ENCODE measurements at regions not wholly inside any gene's neighbourhood (a gene's known extent, or its start where the extent isn't known, plus 50 kb on each side); places are given as distances from the start of the nearest gene placed in this dataset.

DNA sequence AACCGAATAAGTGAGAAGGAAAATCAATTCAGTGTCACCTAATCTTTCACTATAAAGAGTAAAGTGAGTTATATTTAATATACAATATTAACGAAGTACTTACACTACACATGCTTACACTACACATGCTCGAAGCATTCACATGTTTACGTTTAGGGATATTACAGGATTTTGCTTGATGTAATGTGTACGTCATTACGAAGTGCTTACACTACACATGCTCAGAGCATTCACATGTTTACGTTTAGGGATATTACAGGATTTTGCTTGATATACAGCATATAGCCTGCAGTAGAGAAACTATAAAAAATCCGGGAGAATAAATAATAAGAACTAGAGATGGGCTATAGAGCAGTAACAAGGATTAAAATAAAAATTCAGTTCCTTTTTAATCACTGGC, 538.8 kb upstream of the CXADR start:
- no CpG with 5 or more reads among the region's 8 CpGs for WGBS, 2 donors (ENCODE audit: extremely low coverage in 2 of 2, insufficient read length in 2 of 2, insufficient replicate concordance in 1 of 2)

DNA sequence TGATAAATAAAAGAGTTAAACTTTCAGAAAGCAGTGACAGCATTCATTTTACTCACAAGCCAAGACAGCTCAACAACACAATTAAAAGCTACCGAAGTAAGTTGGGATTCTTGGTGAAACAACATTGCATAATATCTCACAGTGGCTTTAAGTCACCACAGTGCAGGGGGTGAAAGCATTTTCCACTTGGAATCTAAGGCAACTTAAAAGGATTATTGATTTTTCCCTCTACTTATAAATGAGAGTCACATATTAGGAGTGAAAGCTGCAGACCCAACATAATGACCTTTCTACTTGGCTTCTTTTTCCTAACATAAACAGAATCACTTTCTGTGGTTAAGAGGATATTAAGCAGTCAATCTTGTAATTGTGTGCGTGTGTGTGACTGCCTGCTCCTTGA, 536.6 kb upstream of the CXADR start:
- H3K4me2 ChIP-seq (ENCODE audit: insufficient read depth, low read length, poor library complexity, severe bottlenecking), result no peak overlapping the region
- no peak overlapping the region for H3K4ac ChIP-seq (ENCODE audit: low read length)
- H4K8ac ChIP-seq (ENCODE audit: low read depth, low read length), result no peak overlapping the region
- no peaks in the 10 kb centered on the region for H3K27me3 ChIP-seq (ENCODE audit: control insufficient read depth in 3 of 3, insufficient read depth in 3 of 3, low read depth in 1 of 3, low read length in 3 of 3)
- H2AK5ac ChIP-seq (ENCODE audit: low read depth, low read length), result no peak overlapping the region
- no peak overlapping the region for H3K9ac ChIP-seq (ENCODE audit: low read depth, low read length, poor library complexity)
- H3K9me3 ChIP-seq (replicated peaks in 1 of 2; ENCODE audit: control insufficient read depth in 2 of 2, insufficient read depth in 1 of 2, low read depth in 1 of 2, low read length in 2 of 2), result no peaks in the 10 kb centered on the region
- no peaks in the 10 kb centered on the region for H3K79me1 ChIP-seq (ENCODE audit: low read depth, low read length)
- H3K18ac ChIP-seq (ENCODE audit: low read length), result no peak overlapping the region
- no peaks in the 10 kb centered on the region for H3K36me3 ChIP-seq (replicated peaks in 1 of 2; ENCODE audit: control insufficient read depth in 2 of 2, insufficient read depth in 2 of 2, low read length in 2 of 2)
- H2BK120ac ChIP-seq (ENCODE audit: low read depth, low read length), result no peak overlapping the region
- H3K23ac ChIP-seq (ENCODE audit: low read depth, low read length, poor library complexity), result no peak overlapping the region
- WGBS, 2 donors (ENCODE audit: extremely low coverage in 2 of 2, insufficient read length in 2 of 2, insufficient replicate concordance in 1 of 2), result no CpG with 5 or more reads among the region's 2 CpGs
- H2BK15ac ChIP-seq (ENCODE audit: low read length), result no peak overlapping the region
- no peak overlapping the region for H4K91ac ChIP-seq (ENCODE audit: low read depth, low read length, poor library complexity)
- no peak overlapping the region for H2BK12ac ChIP-seq (ENCODE audit: low read length)
- no peak overlapping the region for H3K14ac ChIP-seq (ENCODE audit: low read length)
- H3K4me1 ChIP-seq (ENCODE audit: control insufficient read depth in 2 of 2, insufficient read depth in 1 of 2, low read depth in 1 of 2, low read length in 2 of 2), result peaks cover 2 to 15% of the 10 kb centered on the region in 2 donors
- no peak overlapping the region for H2BK5ac ChIP-seq (ENCODE audit: low read length)
- no peak overlapping the region for H3K4me3 ChIP-seq (ENCODE audit: low read length in 2 of 2)
- peak overlapping the region; percentile 76 for H2AFZ ChIP-seq (ENCODE audit: low read length)
- no peak for DNase-seq (ENCODE audit: low spot score)
- H3K27ac ChIP-seq (replicated peaks; ENCODE audit: low read length), result no peak overlapping the region

More for the DNA sequence above, 538.8 kb upstream of the CXADR start:
- Histone ChIP-seq H3K9me3 (replicated peaks in 1 of 2; ENCODE audit: control insufficient read depth in 2 of 2, insufficient read depth in 1 of 2, low read depth in 1 of 2, low read length in 2 of 2) (no peaks in the 10 kb centered on the region), H3K4me1 (ENCODE audit: control insufficient read depth in 2 of 2, insufficient read depth in 1 of 2, low read depth in 1 of 2, low read length in 2 of 2) (peaks cover 2 to 15% of the 10 kb centered on the region in 2 donors), H3K4ac (ENCODE audit: low read length) (no peak overlapping the region), H2AFZ (ENCODE audit: low read length) (no peak overlapping the region), H2AK5ac (ENCODE audit: low read depth, low read length) (no peak overlapping the region), H3K9ac (ENCODE audit: low read depth, low read length, poor library complexity) (no peak overlapping the region), H2BK12ac (ENCODE audit: low read length) (no peak overlapping the region), H2BK5ac (ENCODE audit: low read length) (no peak overlapping the region), H3K23ac (ENCODE audit: low read depth, low read length, poor library complexity) (no peak overlapping the region), H2BK15ac (ENCODE audit: low read length) (no peak overlapping the region), H3K18ac (ENCODE audit: low read length) (no peak overlapping the region), H2BK120ac (ENCODE audit: low read depth, low read length) (no peak overlapping the region), H3K14ac (ENCODE audit: low read length) (no peak overlapping the region), H4K8ac (ENCODE audit: low read depth, low read length) (no peak overlapping the region), H3K36me3 (replicated peaks in 1 of 2; ENCODE audit: control insufficient read depth in 2 of 2, insufficient read depth in 2 of 2, low read length in 2 of 2) (no peaks in the 10 kb centered on the region), H4K91ac (ENCODE audit: low read depth, low read length, poor library complexity) (no peak overlapping the region), H3K27ac (replicated peaks; ENCODE audit: low read length) (no peak overlapping the region), H3K79me1 (ENCODE audit: low read depth, low read length) (no peaks in the 10 kb centered on the region), H3K27me3 (ENCODE audit: control insufficient read depth in 3 of 3, insufficient read depth in 3 of 3, low read depth in 1 of 3, low read length in 3 of 3) (no peaks in the 10 kb centered on the region), H3K4me2 (ENCODE audit: insufficient read depth, low read length, poor library complexity, severe bottlenecking) (no peak overlapping the region), H3K4me3 (ENCODE audit: low read length in 2 of 2) (no peak overlapping the region)
- no peak for DNase-seq (ENCODE audit: low spot score)

GRCh38 chr21:16978309-16978895, 534.4 kb upstream of the CXADR start:
- Histone ChIP-seq H4K91ac (ENCODE audit: low read depth, low read length, poor library complexity) (no peak overlapping the region), H3K23ac (ENCODE audit: low read depth, low read length, poor library complexity) (no peak overlapping the region), H2BK12ac (ENCODE audit: low read length) (no peak overlapping the region), H2BK120ac (ENCODE audit: low read depth, low read length) (no peak overlapping the region), H2BK15ac (ENCODE audit: low read length) (no peak overlapping the region), H3K4ac (ENCODE audit: low read length) (no peak overlapping the region), H3K79me1 (ENCODE audit: low read depth, low read length) (no peaks in the 10 kb centered on the region), H3K9me3 (replicated peaks in 1 of 2; ENCODE audit: control insufficient read depth in 2 of 2, insufficient read depth in 1 of 2, low read depth in 1 of 2, low read length in 2 of 2) (no peaks in the 10 kb centered on the region), H3K4me3 (ENCODE audit: low read length in 2 of 2) (no peak overlapping the region), H3K27me3 (ENCODE audit: control insufficient read depth in 3 of 3, insufficient read depth in 3 of 3, low read depth in 1 of 3, low read length in 3 of 3) (no peaks in the 10 kb centered on the region), H3K14ac (ENCODE audit: low read length) (no peak overlapping the region), H3K4me2 (ENCODE audit: insufficient read depth, low read length, poor library complexity, severe bottlenecking) (no peak overlapping the region), H4K8ac (ENCODE audit: low read depth, low read length) (no peak overlapping the region), H2BK5ac (ENCODE audit: low read length) (no peak overlapping the region), H3K18ac (ENCODE audit: low read length) (peak overlapping the region; percentile 1), H2AFZ (ENCODE audit: low read length) (peak overlapping the region; percentile 38), H3K9ac (ENCODE audit: low read depth, low read length, poor library complexity) (no peak overlapping the region), H3K27ac (replicated peaks; ENCODE audit: low read length) (no peak overlapping the region), H3K36me3 (replicated peaks in 1 of 2; ENCODE audit: control insufficient read depth in 2 of 2, insufficient read depth in 2 of 2, low read length in 2 of 2) (no peaks in the 10 kb centered on the region), H3K4me1 (ENCODE audit: control insufficient read depth in 2 of 2, insufficient read depth in 1 of 2, low read depth in 1 of 2, low read length in 2 of 2) (peaks cover 2 to 15% of the 10 kb centered on the region in 2 donors), H2AK5ac (ENCODE audit: low read depth, low read length) (no peak overlapping the region)
- WGBS, 2 donors (ENCODE audit: extremely low coverage in 2 of 2, insufficient read length in 2 of 2, insufficient replicate concordance in 1 of 2), result no CpG with 5 or more reads among the region's 4 CpGs
- no peak for DNase-seq (ENCODE audit: low spot score)

- Histone ChIP-seq H3K4me3 (ENCODE audit: low read length in 2 of 2) (no peak overlapping the region), H3K18ac (ENCODE audit: low read length) (no peak overlapping the region), H2AK5ac (ENCODE audit: low read depth, low read length) (no peak overlapping the region), H3K27me3 (ENCODE audit: control insufficient read depth in 3 of 3, insufficient read depth in 3 of 3, low read depth in 1 of 3, low read length in 3 of 3) (no peaks in the 10 kb centered on the region), H2BK120ac (ENCODE audit: low read depth, low read length) (no peak overlapping the region), H2BK5ac (ENCODE audit: low read length) (no peak overlapping the region), H3K4ac (ENCODE audit: low read length) (no peak overlapping the region), H3K4me1 (ENCODE audit: control insufficient read depth in 2 of 2, insufficient read depth in 1 of 2, low read depth in 1 of 2, low read length in 2 of 2) (peaks cover 2 to 15% of the 10 kb centered on the region in 2 donors), H3K9ac (ENCODE audit: low read depth, low read length, poor library complexity) (no peak overlapping the region), H4K91ac (ENCODE audit: low read depth, low read length, poor library complexity) (no peak overlapping the region), H3K79me1 (ENCODE audit: low read depth, low read length) (no peaks in the 10 kb centered on the region), H3K4me2 (ENCODE audit: insufficient read depth, low read length, poor library complexity, severe bottlenecking) (no peak overlapping the region), H3K14ac (ENCODE audit: low read length) (no peak overlapping the region), H3K23ac (ENCODE audit: low read depth, low read length, poor library complexity) (no peak overlapping the region), H4K8ac (ENCODE audit: low read depth, low read length) (no peak overlapping the region), H3K27ac (replicated peaks; ENCODE audit: low read length) (no peak overlapping the region), H2BK12ac (ENCODE audit: low read length) (no peak overlapping the region), H2BK15ac (ENCODE audit: low read length) (no peak overlapping the region), H3K36me3 (replicated peaks in 1 of 2; ENCODE audit: control insufficient read depth in 2 of 2, insufficient read depth in 2 of 2, low read length in 2 of 2) (no peaks in the 10 kb centered on the region), H2AFZ (ENCODE audit: low read length) (no peak overlapping the region), H3K9me3 (replicated peaks in 1 of 2; ENCODE audit: control insufficient read depth in 2 of 2, insufficient read depth in 1 of 2, low read depth in 1 of 2, low read length in 2 of 2) (no peaks in the 10 kb centered on the region)
- WGBS, 2 donors (ENCODE audit: extremely low coverage in 2 of 2, insufficient read length in 2 of 2, insufficient replicate concordance in 1 of 2), result no CpG with 5 or more reads among the region's 3 CpGs
- no peak for DNase-seq (ENCODE audit: low spot score)
These were observed 533.3 kb upstream of the CXADR start for GRCh38 chr21:16979574-16979973.

All from neuronal stem cell (in vitro differentiated cells).